SU-DHL-6 (cell line): ENCODE measurements at regions not wholly inside any gene's neighbourhood (a gene's known extent, or its start where the extent isn't known, plus 50 kb on each side); places are given as distances from the start of the nearest gene placed in this dataset.
"Not testable (repeated sequence)": the region's sequence is repeated elsewhere in the genome, so short reads cannot be mapped to it uniquely, and the experiment has no call there.

Experiments
- H2AFZ ChIP-seq: fragments of 200-600 bp; sonication (generic); 2 replicates; pipeline ENCODE4 v1.6.1; 2014; ENCODE audit warnings: low read depth, mild to moderate bottlenecking, moderate library complexity, mixed read lengths, antibody characterized with exemption, low read length; ENCODE audit not compliant: severe bottlenecking
- H3F3A ChIP-seq: fragments of 200-600 bp; shearing (Covaris generic); 2 replicates; pipeline ENCODE4 v1.6.0; 2016; ENCODE audit warnings: antibody characterized with exemption, mild to moderate bottlenecking; ENCODE audit not compliant: insufficient read depth
- H3K27ac ChIP-seq: fragments of 200-600 bp; sonication (generic); 2 replicates; pipeline ENCODE4 v1.5.1; 2016; ENCODE audit warnings: low read depth, mild to moderate bottlenecking, low read length, moderate library complexity, mixed read lengths
- H3K27me3 ChIP-seq: fragments of 200-600 bp; sonication (generic), shearing (Covaris generic); 2 replicates; pipeline ENCODE4 v1.6.0; 2014; ENCODE audit warnings: mild to moderate bottlenecking, low read length
- H3K36me3 ChIP-seq: fragments of 200-600 bp; sonication (generic); 2 replicates; pipeline ENCODE4 v1.6.1; 2014; ENCODE audit warnings: mild to moderate bottlenecking, low read length, mixed read lengths
- H3K4me2 ChIP-seq: fragments of 300-600, 200-600 bp; shearing (Covaris generic), sonication (generic); 2 replicates; pipeline ENCODE4 v1.6.0; 2014; ENCODE audit warnings: low read length, low read depth, mild to moderate bottlenecking; ENCODE audit not compliant: poor library complexity, severe bottlenecking
- H3K4me3 ChIP-seq: fragments of 200-600 bp; sonication (generic); 2 replicates; pipeline ENCODE4 v1.5.1; 2014; ENCODE audit warnings: antibody characterized with exemption, low read length, mild to moderate bottlenecking, mixed read lengths; ENCODE audit not compliant: insufficient read depth, poor library complexity, severe bottlenecking
- H3K79me2 ChIP-seq: fragments of 200-600 bp; sonication (generic); 2 replicates; pipeline ENCODE4 v1.6.1; 2014; ENCODE audit warnings: mild to moderate bottlenecking, low read length, moderate library complexity; ENCODE audit not compliant: insufficient read depth
- H3K9ac ChIP-seq: fragments of 200-600 bp; sonication (generic); 2 replicates; pipeline ENCODE4 v1.7.0; 2014; ENCODE audit warnings: mild to moderate bottlenecking, low read length
- H3K9me2 ChIP-seq: fragments of 200-600 bp; sonication (generic); replicated peaks from 2 replicates; pipeline ENCODE4 v1.6.1; 2014; ENCODE audit warnings: low read length; ENCODE audit not compliant: insufficient read depth
- H3K9me3 ChIP-seq: fragments of 200-600 bp; sonication (generic); 2 replicates; pipeline ENCODE4 v1.6.1; 2014; ENCODE audit warnings: low read length, mixed read lengths; ENCODE audit not compliant: insufficient read depth
- H4K20me1 ChIP-seq: fragments of 200-600 bp; sonication (generic); 2 replicates; pipeline ENCODE4 v1.6.1; 2014; ENCODE audit warnings: low read depth, mild to moderate bottlenecking, antibody characterized with exemption, low read length, moderate library complexity, mixed read lengths
- CTCF ChIP-seq: fragments of 200-600 bp; sonication (generic); IDR thresholded peaks from one replicate; pipeline ENCODE4 v1.5.1; 2017; ENCODE audit warnings: antibody characterized with exemption, mild to moderate bottlenecking, low read length, moderate library complexity; ENCODE audit not compliant: insufficient read depth, poor library complexity, severe bottlenecking
- EZH2phosphoT487 ChIP-seq: fragments of 200-600 bp; sonication (generic), shearing (Covaris generic); conservative IDR thresholded peaks from 2 replicates; pipeline ENCODE4 v1.6.1; 2018; ENCODE audit warnings: mild to moderate bottlenecking, antibody characterized with exemption, low read length, moderate library complexity, mixed read lengths

- Histone ChIP-seq H3K36me3 (no peaks in the 10 kb centered on the region), H3K4me2 (no peak overlapping the region), H2AFZ (no peak overlapping the region), H3K9ac (no peak overlapping the region), H3K27me3 (no peaks in the 10 kb centered on the region), H3K27ac (no peak overlapping the region), H3K4me3 (no peak overlapping the region), H3K79me2 (no peaks in the 10 kb centered on the region), H3K9me2 (no peaks in the 10 kb centered on the region), H3F3A (no peaks in the 10 kb centered on the region), H3K9me3 (no peaks in the 10 kb centered on the region), H4K20me1 (no peaks in the 10 kb centered on the region)
- TF ChIP-seq EZH2phosphoT487 (no peak), CTCF (no peak)
Measured at GRCh38 chr12:11545484-11546330, 103.8 kb upstream of the ETV6 start.

- H4K20me1 ChIP-seq, H3K27ac ChIP-seq, H3K27me3 ChIP-seq, H2AFZ ChIP-seq, H3K9me2 ChIP-seq, H3K9ac ChIP-seq, H3F3A ChIP-seq, H3K4me3 ChIP-seq, H3K79me2 ChIP-seq, H3K36me3 ChIP-seq, H3K9me3 ChIP-seq, H3K4me2 ChIP-seq: not testable (repeated sequence)
Measured at GRCh38 chr12:11546582-11547270, 102.7 kb upstream of the ETV6 start.

GRCh38 chr12:11547271-11547646 lies 102.2 kb upstream of the ETV6 start:
- H3K27ac ChIP-seq, H3K27me3 ChIP-seq, H3K4me2 ChIP-seq: not testable (repeated sequence)

GRCh38 chr12:11549119-11549518 lies 100.4 kb upstream of the ETV6 start:
- Histone ChIP-seq H3K79me2 (no peaks in the 10 kb centered on the region), H3K4me3 (no peak overlapping the region), H3F3A (no peaks in the 10 kb centered on the region), H3K27me3 (no peaks in the 10 kb centered on the region), H3K9me2 (no peaks in the 10 kb centered on the region), H3K9ac (no peak overlapping the region), H3K9me3 (no peaks in the 10 kb centered on the region), H3K27ac (no peak overlapping the region), H3K4me2 (no peak overlapping the region), H4K20me1 (no peaks in the 10 kb centered on the region), H2AFZ (no peak overlapping the region), H3K36me3 (no peaks in the 10 kb centered on the region)
- no peak for TF ChIP-seq EZH2phosphoT487
- no peak for TF ChIP-seq CTCF

More at GRCh38 chr12:11547271-11547646, 102.2 kb upstream of the ETV6 start:
- H3F3A ChIP-seq, H3K4me3 ChIP-seq, H3K9ac ChIP-seq, H3K9me3 ChIP-seq, H2AFZ ChIP-seq, H3K79me2 ChIP-seq, H4K20me1 ChIP-seq, H3K9me2 ChIP-seq, H3K36me3 ChIP-seq: not testable (repeated sequence)
